ENCODE measurements at regions not wholly inside any gene's neighbourhood (a gene's known extent, or its start where the extent isn't known, plus 50 kb on each side); places are given as distances from the start of the nearest gene placed in this dataset.

GRCh38 chr1:29824025-29824424 lies 587.7 kb downstream of the PTPRU start:
- no peak for DNase-seq

DNA sequence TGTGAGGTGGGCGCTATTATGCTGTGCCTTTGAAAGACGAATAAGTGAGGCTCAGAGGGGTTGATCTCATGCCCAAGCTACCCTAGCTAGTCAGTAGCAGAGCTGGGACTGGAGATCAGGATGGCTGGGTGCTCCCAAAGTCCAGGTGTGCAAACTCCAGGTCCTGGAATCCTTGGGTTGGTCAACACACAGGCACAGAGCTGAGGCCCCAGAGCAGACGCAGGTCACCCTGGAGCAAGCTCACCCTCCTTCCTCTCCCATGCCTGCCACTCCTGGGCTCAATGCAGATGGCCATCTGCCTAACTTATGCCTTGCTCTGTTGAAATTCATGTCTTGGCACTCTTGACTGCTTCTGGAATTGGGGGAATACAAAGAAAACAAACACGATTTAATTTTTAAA lies 587.2 kb downstream of the PTPRU start:
- no peak for DNase-seq

DNA sequence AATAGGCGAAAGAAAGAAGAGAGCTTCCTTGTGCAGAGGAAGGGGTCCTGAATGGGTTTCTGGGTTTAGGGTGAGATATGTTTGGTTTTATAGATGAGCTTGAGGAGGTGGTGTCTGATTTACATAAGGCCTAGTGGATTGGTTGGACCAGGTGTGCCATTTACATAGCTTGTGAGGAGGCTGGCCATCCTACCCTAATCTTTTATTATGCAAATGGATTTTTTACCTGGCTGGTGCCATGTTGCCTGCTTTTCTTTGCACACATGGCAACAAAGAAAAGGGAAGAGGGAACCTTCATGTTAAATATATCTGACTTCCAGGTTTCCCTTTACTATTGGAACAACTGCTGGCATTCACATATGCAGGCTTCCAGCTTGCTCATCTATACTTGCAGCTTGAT lies 585.3 kb downstream of the PTPRU start:
- DNase-seq, result no peak

DNA sequence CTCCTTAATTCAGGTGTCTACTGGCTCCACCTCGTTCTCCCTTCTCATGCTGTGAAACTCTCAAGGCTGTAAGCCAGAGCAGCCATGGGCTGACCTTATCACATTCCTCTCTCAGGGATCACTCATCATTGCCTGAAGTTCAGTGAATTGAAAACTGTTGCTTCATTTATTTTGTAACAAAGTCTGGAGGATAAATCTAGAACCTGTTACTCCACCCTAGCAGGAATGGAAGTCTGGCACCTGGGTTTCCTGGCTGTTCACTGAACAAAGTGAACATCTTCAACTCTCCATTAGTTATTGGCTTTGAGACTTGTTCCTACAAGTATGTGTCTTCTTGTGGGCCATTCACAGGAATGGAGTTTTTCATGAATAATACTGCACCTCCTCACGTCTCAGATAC lies 584.1 kb downstream of the PTPRU start:
- DNase-seq, result no peak

- DNase-seq, result no peak
Observed at GRCh38 chr1:29812408-29813135, 576.2 kb downstream of the PTPRU start.

- no peak for DNase-seq
Observed at GRCh38 chr1:29811727-29812407, 575.5 kb downstream of the PTPRU start.

DNA sequence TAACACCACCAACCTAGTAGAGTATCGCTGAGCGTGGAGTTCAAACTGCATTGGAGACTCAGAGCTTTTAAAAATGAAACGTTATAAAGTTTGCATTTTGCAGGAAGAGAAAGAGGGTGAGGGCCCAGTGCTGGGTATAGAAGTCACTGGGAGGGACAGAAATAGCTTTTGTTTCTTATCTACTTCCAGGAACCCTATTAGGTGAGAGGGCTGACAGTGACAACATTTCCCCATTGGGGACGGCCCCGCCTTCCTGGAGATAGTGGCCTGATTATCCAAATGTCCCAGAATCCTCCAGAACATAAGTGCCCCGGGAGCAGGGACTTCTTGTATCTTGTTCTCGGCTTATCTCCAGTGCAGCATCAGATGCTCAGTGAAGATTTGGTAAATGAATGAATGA lies 574.9 kb downstream of the PTPRU start:
- DNase-seq, result no peak

- DNase-seq, result no peak
Observed at GRCh38 chr1:29810121-29811120, 574.1 kb downstream of the PTPRU start.

GRCh38 chr1:29809446-29810120 lies 573.3 kb downstream of the PTPRU start:
- no peak for DNase-seq

DNA sequence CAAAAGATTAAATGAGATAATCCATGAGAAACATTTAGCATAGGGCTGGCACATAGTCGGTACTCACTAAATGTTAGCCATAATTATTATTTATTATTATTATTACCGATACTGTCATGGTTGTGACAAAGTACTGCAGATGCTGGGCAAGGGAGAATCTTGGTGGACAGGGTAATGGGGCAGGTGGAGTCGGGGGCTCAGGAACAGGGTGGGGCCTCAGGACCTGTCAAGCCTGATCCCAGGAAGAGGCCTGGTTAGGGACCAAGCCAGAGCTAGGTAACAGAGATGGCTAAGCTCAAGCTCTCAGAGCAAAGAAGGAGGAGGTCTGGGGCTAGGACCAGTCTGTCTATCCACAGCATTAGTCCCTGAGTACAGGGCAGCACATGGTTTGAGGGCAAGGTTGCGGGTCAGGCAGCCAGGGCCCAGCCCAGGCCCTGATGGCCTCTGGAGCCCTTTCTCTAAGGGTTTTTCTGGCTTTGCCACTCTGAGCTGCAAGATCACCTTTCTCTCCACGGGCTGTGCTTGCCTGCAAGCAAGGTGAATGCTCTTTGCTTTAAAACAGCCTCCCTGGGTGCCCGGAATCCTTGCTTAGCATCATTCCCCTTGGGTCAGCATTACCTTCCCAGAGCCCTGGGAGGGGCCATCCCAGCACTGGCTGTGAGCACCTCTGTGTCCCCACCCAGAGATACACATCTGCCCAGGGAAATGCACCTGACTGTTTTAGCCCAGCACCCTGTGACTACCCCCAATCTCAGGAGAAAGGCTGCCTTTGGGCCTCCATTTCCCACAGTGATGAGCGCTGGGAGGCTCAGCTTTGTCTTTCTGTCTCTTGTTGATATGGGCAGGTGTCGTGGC lies 572.0 kb downstream of the PTPRU start:
- no peak for DNase-seq

DNA sequence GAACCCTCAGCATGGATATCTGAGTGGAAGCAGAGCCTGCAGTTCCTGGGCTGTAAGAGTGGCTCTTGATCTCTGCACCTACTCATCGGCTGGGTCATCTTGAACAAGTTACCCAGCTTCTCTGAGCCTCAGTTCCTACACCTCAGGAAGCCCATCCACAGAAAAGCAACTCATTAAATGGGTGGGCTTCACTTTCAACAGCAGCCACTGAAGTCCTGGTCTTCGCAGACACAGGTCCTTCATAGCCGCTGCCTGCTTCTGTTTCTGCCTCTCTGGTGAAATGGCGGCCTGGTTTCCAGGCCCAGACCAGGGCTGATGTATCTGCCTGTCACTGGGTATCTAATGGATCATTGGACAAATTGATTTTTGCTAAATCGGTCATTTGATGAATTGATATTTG lies 571.4 kb downstream of the PTPRU start:
- DNase-seq, result no peak

GRCh38 chr1:29806646-29807319 lies 570.5 kb downstream of the PTPRU start:
- no peak for DNase-seq

- no peak for DNase-seq
Observed at GRCh38 chr1:29805896-29806160, 569.5 kb downstream of the PTPRU start.

DNA sequence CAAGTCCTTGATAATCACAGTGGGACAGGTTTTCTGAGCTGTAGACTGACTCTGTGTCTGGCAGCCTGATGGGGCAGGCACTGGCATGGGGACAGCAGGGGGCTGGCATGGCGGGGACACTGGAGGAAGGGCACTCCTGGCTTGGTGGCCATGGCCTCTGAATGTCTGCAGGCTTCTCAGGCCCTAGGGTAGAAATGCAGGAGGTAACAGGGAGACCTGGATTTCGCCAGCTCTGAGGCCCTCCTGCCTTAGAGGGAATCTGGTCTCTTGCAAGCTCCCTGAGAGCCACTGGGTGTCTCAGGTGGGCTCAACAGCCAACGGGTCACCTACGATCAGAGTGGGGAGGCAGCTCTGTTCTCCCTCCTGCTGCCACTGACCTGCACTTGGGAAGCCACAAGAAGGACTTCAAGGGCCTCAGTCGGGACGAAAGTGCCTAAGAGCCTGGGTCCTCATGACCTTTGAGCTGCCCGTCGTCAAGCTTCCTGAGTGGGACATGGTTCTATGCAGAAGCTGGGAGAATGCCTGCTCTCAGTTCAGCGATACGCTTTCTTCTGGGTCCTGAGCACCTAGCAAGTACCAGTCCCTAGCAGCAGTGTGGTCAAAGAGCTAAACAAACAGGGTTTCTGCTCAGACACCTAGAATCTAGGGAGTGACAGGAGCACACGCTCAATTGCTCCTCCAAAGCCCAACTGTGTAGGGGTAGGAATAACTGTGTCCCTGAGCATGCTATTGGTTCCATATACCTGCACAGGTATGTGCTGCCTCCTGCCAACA lies 569.0 kb downstream of the PTPRU start:
- DNase-seq, result no peak

GRCh38 chr1:29804181-29804899 lies 568.0 kb downstream of the PTPRU start:
- DNase-seq, result no peak

- DNase-seq, result no peak
Observed at GRCh38 chr1:29803486-29803885, 567.2 kb downstream of the PTPRU start.

DNA sequence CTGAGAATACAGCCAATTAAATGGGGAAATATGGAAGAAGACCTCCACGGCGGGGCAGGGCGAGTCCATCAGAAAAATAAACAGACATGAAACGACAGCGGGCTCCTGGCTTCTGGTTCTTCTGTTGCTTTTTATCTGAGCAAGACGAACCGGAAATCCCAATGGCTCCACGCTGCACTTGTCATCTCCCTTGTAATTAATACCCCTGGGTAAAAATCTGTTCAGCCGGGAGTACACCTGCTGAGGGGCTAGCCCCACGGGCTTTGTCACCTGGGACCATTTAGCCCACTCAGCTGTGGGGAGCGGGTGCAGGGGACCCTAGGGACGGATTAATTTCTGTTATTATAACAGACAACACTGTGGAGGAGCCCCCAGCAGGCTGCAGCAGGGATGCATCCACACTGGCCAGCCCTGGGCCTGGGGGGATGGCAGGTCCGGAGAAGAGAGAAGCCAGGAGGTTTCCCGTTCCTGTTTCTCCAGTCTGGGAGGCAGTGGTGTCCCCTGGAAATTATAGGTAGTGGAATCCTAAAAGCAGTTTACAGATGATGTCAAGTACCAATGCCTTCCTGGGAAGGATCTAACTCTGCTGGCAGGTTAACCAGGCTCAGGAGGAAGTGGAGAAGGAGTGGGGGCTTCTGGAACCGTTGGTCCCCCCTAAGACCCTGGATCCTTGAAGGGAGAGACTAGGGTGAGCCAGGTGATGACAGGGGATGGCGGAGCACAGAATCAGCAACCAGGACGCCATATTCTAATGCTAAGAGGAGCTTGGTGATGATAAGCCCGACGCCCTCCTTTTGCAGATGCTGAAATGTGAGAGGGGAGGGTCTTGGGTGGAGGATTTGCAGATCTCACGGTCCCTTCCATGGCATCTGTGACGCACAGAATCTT lies 566.1 kb downstream of the PTPRU start:
- DNase-seq, result no peak

DNA sequence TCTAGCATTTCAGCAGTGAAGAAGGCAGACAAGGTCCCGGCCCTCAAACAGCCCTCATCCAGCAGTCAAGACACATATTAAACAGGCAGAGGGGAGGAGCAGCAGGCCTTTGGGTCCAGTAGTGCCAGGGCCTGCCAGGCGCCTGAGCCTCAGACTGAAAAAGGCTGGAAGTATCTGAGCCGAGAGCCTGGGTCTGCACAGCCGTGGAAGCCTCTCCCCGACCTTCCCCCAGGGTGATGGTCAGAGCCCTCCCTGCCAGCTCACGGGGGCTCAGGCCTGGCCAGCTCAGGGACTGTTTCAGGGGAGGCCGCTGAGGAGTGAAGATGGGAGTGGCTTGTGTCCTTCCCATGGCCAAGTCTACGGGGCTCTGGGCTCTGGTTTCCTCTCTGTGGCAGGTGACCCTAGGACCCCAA lies 565.2 kb downstream of the PTPRU start:
- no peak for DNase-seq

DNA sequence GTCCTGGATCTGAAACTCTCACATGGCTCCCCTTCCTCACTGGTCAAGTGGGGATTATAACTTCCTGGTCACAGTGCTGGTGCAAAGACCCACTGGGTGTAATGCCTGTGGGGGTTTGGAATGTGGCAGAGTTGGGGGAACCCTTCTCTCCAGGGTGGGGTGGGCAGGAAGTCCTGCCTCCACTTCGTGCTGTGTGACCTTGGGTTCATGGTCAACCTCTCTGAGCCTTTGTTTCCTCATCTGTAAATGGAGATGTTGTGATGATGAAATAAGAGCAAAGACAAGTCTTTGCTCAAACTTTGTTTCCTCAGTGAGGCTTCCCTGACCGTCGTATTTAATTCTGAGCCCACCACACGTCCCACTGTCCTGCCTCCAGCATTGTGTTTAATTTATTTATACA lies 564.7 kb downstream of the PTPRU start:
- DNase-seq, result no peak
